ENCODE measurements at regions not wholly inside any gene's neighbourhood (a gene's known extent, or its start where the extent isn't known, plus 50 kb on each side); places are given as distances from the start of the nearest gene placed in this dataset.

- peaks cover 2% of the 10 kb centered on the region for H3K27me3 Mint-ChIP-seq (ENCODE audit: insufficient read depth, low read depth, poor library complexity)
- H3F3A ChIP-seq (replicated peaks; ENCODE audit: low read depth) = no peaks in the 10 kb centered on the region
- no peaks in the 10 kb centered on the region for H3K36me3 Mint-ChIP-seq (ENCODE audit: low read depth)
- H2AFZ ChIP-seq = no peak overlapping the region
- H4K20me1 ChIP-seq (replicated peaks; ENCODE audit: insufficient read depth) = no peaks in the 10 kb centered on the region
- no peak for ATAC-seq
- H3K9me3 Mint-ChIP-seq = no peaks in the 10 kb centered on the region
- no peak overlapping the region for H3K27ac ChIP-seq (ENCODE audit: low read depth)
- H3K27ac Mint-ChIP-seq = no peak overlapping the region
- H3K27me3 ChIP-seq (ENCODE audit: insufficient read depth) = no peaks in the 10 kb centered on the region
- peaks cover 16% of the 10 kb centered on the region; the same call in 1 of the 2 replicates for H3K9me2 ChIP-seq (ENCODE audit: insufficient read depth)
- TF ChIP-seq ZNF462 (CRISPR knock-in tag; IDR thresholded peaks at IDR 0.05) (no peak), ETS1 (IDR thresholded peaks at IDR 0.05) (no peak), CTCF (conservative IDR thresholded peaks at IDR 0.05; ENCODE audit: low read depth in 2 of 2) (no peak), REST (IDR thresholded peaks at IDR 0.05; ENCODE audit: unreplicated experiment) (no peak), CREB1 (CRISPR knock-in tag; IDR thresholded peaks at IDR 0.05; ENCODE audit: low read depth) (no peak), POLR2AphosphoS5 (IDR thresholded peaks at IDR 0.05; ENCODE audit: low read depth) (no peak), EZH2 (IDR thresholded peaks at IDR 0.05; ENCODE audit: low read depth, unreplicated experiment) (no peak), ZNF331 (CRISPR knock-in tag; IDR thresholded peaks at IDR 0.05; ENCODE audit: low read depth) (no peak), ZNF114 (CRISPR knock-in tag; IDR thresholded peaks at IDR 0.05) (no peak), STAT1 (IDR thresholded peaks at IDR 0.05; ENCODE audit: unreplicated experiment) (no peak), EZH2phosphoT487 (IDR thresholded peaks at IDR 0.05; ENCODE audit: unreplicated experiment) (no peak), NANOG (IDR thresholded peaks at IDR 0.05; ENCODE audit: borderline replicate concordance) (no peak)
- no peak overlapping the region for H3K4me3 ChIP-seq
- H3K4me2 ChIP-seq = no peak overlapping the region
- no peaks in the 10 kb centered on the region for H3K79me2 ChIP-seq (replicated peaks; ENCODE audit: insufficient read depth)
- no peak overlapping the region for H3K4me3 Mint-ChIP-seq
- H3K4me1 Mint-ChIP-seq = no peaks in the 10 kb centered on the region
- no peak for DNase-seq (ENCODE audit: low spot score)
- H3K36me3 ChIP-seq (ENCODE audit: insufficient read depth) = no peaks in the 10 kb centered on the region
- no peaks in the 10 kb centered on the region for H3K4me1 ChIP-seq (ENCODE audit: insufficient read depth)
Observed at GRCh38 chr2:217462121-217462520, 540.7 kb downstream of the TNS1 start.
